ENCODE measurements at regions not wholly inside any gene's neighbourhood (a gene's known extent, or its start where the extent isn't known, plus 50 kb on each side); places are given as distances from the start of the nearest gene placed in this dataset.

- TF ChIP-seq, protein P1, sequence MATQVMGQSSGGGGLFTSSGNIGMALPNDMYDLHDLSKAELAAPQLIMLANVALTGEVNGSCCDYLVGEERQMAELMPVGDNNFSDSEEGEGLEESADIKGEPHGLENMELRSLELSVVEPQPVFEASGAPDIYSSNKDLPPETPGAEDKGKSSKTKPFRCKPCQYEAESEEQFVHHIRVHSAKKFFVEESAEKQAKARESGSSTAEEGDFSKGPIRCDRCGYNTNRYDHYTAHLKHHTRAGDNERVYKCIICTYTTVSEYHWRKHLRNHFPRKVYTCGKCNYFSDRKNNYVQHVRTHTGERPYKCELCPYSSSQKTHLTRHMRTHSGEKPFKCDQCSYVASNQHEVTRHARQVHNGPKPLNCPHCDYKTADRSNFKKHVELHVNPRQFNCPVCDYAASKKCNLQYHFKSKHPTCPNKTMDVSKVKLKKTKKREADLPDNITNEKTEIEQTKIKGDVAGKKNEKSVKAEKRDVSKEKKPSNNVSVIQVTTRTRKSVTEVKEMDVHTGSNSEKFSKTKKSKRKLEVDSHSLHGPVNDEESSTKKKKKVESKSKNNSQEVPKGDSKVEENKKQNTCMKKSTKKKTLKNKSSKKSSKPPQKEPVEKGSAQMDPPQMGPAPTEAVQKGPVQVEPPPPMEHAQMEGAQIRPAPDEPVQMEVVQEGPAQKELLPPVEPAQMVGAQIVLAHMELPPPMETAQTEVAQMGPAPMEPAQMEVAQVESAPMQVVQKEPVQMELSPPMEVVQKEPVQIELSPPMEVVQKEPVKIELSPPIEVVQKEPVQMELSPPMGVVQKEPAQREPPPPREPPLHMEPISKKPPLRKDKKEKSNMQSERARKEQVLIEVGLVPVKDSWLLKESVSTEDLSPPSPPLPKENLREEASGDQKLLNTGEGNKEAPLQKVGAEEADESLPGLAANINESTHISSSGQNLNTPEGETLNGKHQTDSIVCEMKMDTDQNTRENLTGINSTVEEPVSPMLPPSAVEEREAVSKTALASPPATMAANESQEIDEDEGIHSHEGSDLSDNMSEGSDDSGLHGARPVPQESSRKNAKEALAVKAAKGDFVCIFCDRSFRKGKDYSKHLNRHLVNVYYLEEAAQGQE (IDR thresholded peaks at IDR 0.05; ENCODE audit: low read depth): no peak
- TF ChIP-seq CREB1 (IDR thresholded peaks at IDR 0.05; ENCODE audit: low read depth) (no peak), TAF1 (IDR thresholded peaks at IDR 0.05; ENCODE audit: low read depth) (no peak), EP300 (IDR thresholded peaks at IDR 0.05; ENCODE audit: borderline replicate concordance) (no peak), YY1 (IDR thresholded peaks at IDR 0.05; ENCODE audit: low read depth) (no peak), ZBTB7A (IDR thresholded peaks at IDR 0.05; ENCODE audit: low read depth) (no peak), RAD21 (IDR thresholded peaks at IDR 0.05; ENCODE audit: low read depth) (no peak), CEBPB (IDR thresholded peaks at IDR 0.05) (no peak), TCF12 (IDR thresholded peaks at IDR 0.05; ENCODE audit: low read depth) (no peak), MAX (IDR thresholded peaks at IDR 0.05) (no peak), FOXM1 (IDR thresholded peaks at IDR 0.05; ENCODE audit: borderline replicate concordance, low read depth) (no peak), EGR1 (IDR thresholded peaks at IDR 0.05) (no peak), NFIC (IDR thresholded peaks at IDR 0.05) (no peak)
- TF ChIP-seq, protein P2, sequence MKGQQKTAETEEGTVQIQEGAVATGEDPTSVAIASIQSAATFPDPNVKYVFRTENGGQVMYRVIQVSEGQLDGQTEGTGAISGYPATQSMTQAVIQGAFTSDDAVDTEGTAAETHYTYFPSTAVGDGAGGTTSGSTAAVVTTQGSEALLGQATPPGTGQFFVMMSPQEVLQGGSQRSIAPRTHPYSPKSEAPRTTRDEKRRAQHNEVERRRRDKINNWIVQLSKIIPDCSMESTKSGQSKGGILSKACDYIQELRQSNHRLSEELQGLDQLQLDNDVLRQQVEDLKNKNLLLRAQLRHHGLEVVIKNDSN (IDR thresholded peaks at IDR 0.05): no peak
Measured at GRCh38 chr5:106963630-106964029, 707.1 kb downstream of the EFNA5 start.
